ENCODE measurements at regions not wholly inside any gene's neighbourhood (a gene's known extent, or its start where the extent isn't known, plus 50 kb on each side); places are given as distances from the start of the nearest gene placed in this dataset.

GRCh38 chr1:2890221-2890850 lies 88.8 kb upstream of the TTC34 start:
- H3K27me3 ChIP-seq, result peaks cover 16% of the 10 kb centered on the region
- WGBS, 4 donors, result 43 to 70% (median 62%) methylated on average over 4 to 14 of the region's 14 CpGs
- TF ChIP-seq CTCF (IDR thresholded peaks at IDR 0.05) (no peak), POLR2A (IDR thresholded peaks at IDR 0.05) (no peak)
- no peak for DNase-seq
- no peaks in the 10 kb centered on the region for H3K4me1 ChIP-seq (replicated peaks in 1 of 2)
- no peaks in the 10 kb centered on the region for H3K36me3 ChIP-seq (replicated peaks in 1 of 2)
- H3K4me3 ChIP-seq, result no peak overlapping the region
- intact Hi-C loops (cut with DNase I), result no loop called here
- H3K9me3 ChIP-seq (replicated peaks in 1 of 3), result no peaks in the 10 kb centered on the region
- no peak overlapping the region for H3K27ac ChIP-seq

GRCh38 chr1:2891923-2892448 lies 90.5 kb upstream of the TTC34 start:
- Histone ChIP-seq H3K4me1 (replicated peaks in 1 of 2) (no peaks in the 10 kb centered on the region), H3K36me3 (replicated peaks in 1 of 2) (no peaks in the 10 kb centered on the region), H3K27ac (no peak overlapping the region), H3K9me3 (replicated peaks in 1 of 3) (no peaks in the 10 kb centered on the region), H3K4me3 (no peak overlapping the region), H3K27me3 (peaks cover 16% of the 10 kb centered on the region)
- intact Hi-C loops (cut with DNase I), result no loop called here
- WGBS, 4 donors, result 48 to 67% (median 57%) methylated on average over 15 to 22 of the region's 22 CpGs
- DNase-seq, result no peak
- TF ChIP-seq CTCF (IDR thresholded peaks at IDR 0.05) (no peak), POLR2A (IDR thresholded peaks at IDR 0.05) (no peak)

- Histone ChIP-seq H3K27me3 (peaks cover 16% of the 10 kb centered on the region), H3K27ac (no peak overlapping the region), H3K4me3 (no peak overlapping the region), H3K36me3 (replicated peaks in 1 of 2) (no peaks in the 10 kb centered on the region), H3K9me3 (replicated peaks in 1 of 3) (no peaks in the 10 kb centered on the region), H3K4me1 (replicated peaks in 1 of 2) (no peaks in the 10 kb centered on the region)
- WGBS, 4 donors, result 72 to 87% (median 81%) methylated on average over 4 to 20 of the region's 20 CpGs
- DNase-seq, result no peak
- no peak for TF ChIP-seq POLR2A (IDR thresholded peaks at IDR 0.05)
- TF ChIP-seq CTCF (IDR thresholded peaks at IDR 0.05), result no peak
- intact Hi-C loops (cut with DNase I), result no loop called here
Measured at GRCh38 chr1:2893473-2894120, 92.1 kb upstream of the TTC34 start.

GRCh38 chr1:2894381-2895041 lies 93.0 kb upstream of the TTC34 start:
- H3K27me3 ChIP-seq, result peaks cover 16% of the 10 kb centered on the region
- intact Hi-C loops (cut with DNase I), result no loop called here
- H3K36me3 ChIP-seq (replicated peaks in 1 of 2), result no peaks in the 10 kb centered on the region
- 59 to 83% (median 73%) methylated on average over 3 to 27 of the region's 27 CpGs for WGBS, 4 donors
- no peak overlapping the region for H3K4me3 ChIP-seq
- no peak for DNase-seq
- TF ChIP-seq CTCF (IDR thresholded peaks at IDR 0.05), result no peak
- no peak for TF ChIP-seq POLR2A (IDR thresholded peaks at IDR 0.05)
- H3K27ac ChIP-seq, result no peak overlapping the region
- no peaks in the 10 kb centered on the region for H3K9me3 ChIP-seq (replicated peaks in 1 of 3)
- no peaks in the 10 kb centered on the region for H3K4me1 ChIP-seq (replicated peaks in 1 of 2)

Measured in adrenal gland (tissue), 9 donors.